ENCODE measurements at regions not wholly inside any gene's neighbourhood (a gene's known extent, or its start where the extent isn't known, plus 50 kb on each side); places are given as distances from the start of the nearest gene placed in this dataset.
"Not testable (repeated sequence)": the region's sequence is repeated elsewhere in the genome, so short reads cannot be mapped to it uniquely, and the experiment has no call there.

- TF ChIP-seq POLR2AphosphoS5 (IDR thresholded peaks at IDR 0.05; ENCODE audit: low read depth, low read length) = no peak
- no peak for DNase-seq (ENCODE audit: insufficient read length)
- no peak for FAIRE-seq
Observed at GRCh38 chr6:121680058-121680457, 244.6 kb downstream of the GJA1 start.

- no peak for TF ChIP-seq POLR2A (IDR thresholded peaks at IDR 0.05; ENCODE audit: low read depth, low read length)
- TF ChIP-seq POLR2AphosphoS5 (IDR thresholded peaks at IDR 0.05; ENCODE audit: low read depth, low read length) = no peak
- TF ChIP-seq TAF1 (IDR thresholded peaks at IDR 0.05; ENCODE audit: borderline replicate concordance, low read depth, low read length) = no peak
- no peak for DNase-seq (ENCODE audit: insufficient read length)
- FAIRE-seq = no peak
Observed at GRCh38 chr6:121682666-121683065, 247.2 kb downstream of the GJA1 start.

GRCh38 chr6:121685806-121686205 is 250.4 kb downstream of the GJA1 start:
- FAIRE-seq; DNase-seq (ENCODE audit: insufficient read length): not testable (repeated sequence)

- no peak for FAIRE-seq
- TF ChIP-seq POLR2A (IDR thresholded peaks at IDR 0.05; ENCODE audit: low read depth, low read length) (no peak), POLR2AphosphoS5 (IDR thresholded peaks at IDR 0.05; ENCODE audit: low read depth, low read length) (no peak), TAF1 (IDR thresholded peaks at IDR 0.05; ENCODE audit: borderline replicate concordance, low read depth, low read length) (no peak)
- DNase-seq (ENCODE audit: insufficient read length) = no peak
Observed at GRCh38 chr6:121686611-121687023, 251.2 kb downstream of the GJA1 start.

- no peak for DNase-seq (ENCODE audit: insufficient read length)
- TF ChIP-seq POLR2AphosphoS5 (IDR thresholded peaks at IDR 0.05; ENCODE audit: low read depth, low read length) (no peak), POLR2A (IDR thresholded peaks at IDR 0.05; ENCODE audit: low read depth, low read length) (no peak), TAF1 (IDR thresholded peaks at IDR 0.05; ENCODE audit: borderline replicate concordance, low read depth, low read length) (no peak)
- no peak for FAIRE-seq
Observed at GRCh38 chr6:121688974-121689373, 253.5 kb downstream of the GJA1 start.

GRCh38 chr6:121691126-121691551 is 255.7 kb downstream of the GJA1 start:
- TF ChIP-seq TAF1 (IDR thresholded peaks at IDR 0.05; ENCODE audit: borderline replicate concordance, low read depth, low read length) = no peak
- TF ChIP-seq POLR2AphosphoS5 (IDR thresholded peaks at IDR 0.05; ENCODE audit: low read depth, low read length) = no peak
- no peak for TF ChIP-seq POLR2A (IDR thresholded peaks at IDR 0.05; ENCODE audit: low read depth, low read length)
- FAIRE-seq = no peak
- no peak for DNase-seq (ENCODE audit: insufficient read length)

- TF ChIP-seq TAF1 (IDR thresholded peaks at IDR 0.05; ENCODE audit: borderline replicate concordance, low read depth, low read length) (no peak), POLR2AphosphoS5 (IDR thresholded peaks at IDR 0.05; ENCODE audit: low read depth, low read length) (no peak), POLR2A (IDR thresholded peaks at IDR 0.05; ENCODE audit: low read depth, low read length) (no peak)
- DNase-seq (ENCODE audit: insufficient read length) (no peak), FAIRE-seq (no peak)
Observed at GRCh38 chr6:121694389-121694788, 258.9 kb downstream of the GJA1 start.

- FAIRE-seq = no peak
- DNase-seq (ENCODE audit: insufficient read length) = no peak
- TF ChIP-seq TAF1 (IDR thresholded peaks at IDR 0.05; ENCODE audit: borderline replicate concordance, low read depth, low read length) (no peak), POLR2AphosphoS5 (IDR thresholded peaks at IDR 0.05; ENCODE audit: low read depth, low read length) (no peak), POLR2A (IDR thresholded peaks at IDR 0.05; ENCODE audit: low read depth, low read length) (no peak)
Observed at GRCh38 chr6:121694801-121695251, 259.4 kb downstream of the GJA1 start.

GRCh38 chr6:121695329-121695728 is 259.9 kb downstream of the GJA1 start:
- DNase-seq (ENCODE audit: insufficient read length) = no peak
- TF ChIP-seq POLR2AphosphoS5 (IDR thresholded peaks at IDR 0.05; ENCODE audit: low read depth, low read length) (no peak), POLR2A (IDR thresholded peaks at IDR 0.05; ENCODE audit: low read depth, low read length) (no peak), TAF1 (IDR thresholded peaks at IDR 0.05; ENCODE audit: borderline replicate concordance, low read depth, low read length) (no peak)
- FAIRE-seq = no peak

GRCh38 chr6:121697921-121698320 is 262.5 kb downstream of the GJA1 start:
- no peak for DNase-seq (ENCODE audit: insufficient read length)
- FAIRE-seq = no peak
- TF ChIP-seq TAF1 (IDR thresholded peaks at IDR 0.05; ENCODE audit: borderline replicate concordance, low read depth, low read length) = no peak
- TF ChIP-seq POLR2AphosphoS5 (IDR thresholded peaks at IDR 0.05; ENCODE audit: low read depth, low read length) = no peak
- TF ChIP-seq POLR2A (IDR thresholded peaks at IDR 0.05; ENCODE audit: low read depth, low read length) = no peak

- TF ChIP-seq TAF1 (IDR thresholded peaks at IDR 0.05; ENCODE audit: borderline replicate concordance, low read depth, low read length) = no peak
- TF ChIP-seq POLR2A (IDR thresholded peaks at IDR 0.05; ENCODE audit: low read depth, low read length) = no peak
- no peak for TF ChIP-seq POLR2AphosphoS5 (IDR thresholded peaks at IDR 0.05; ENCODE audit: low read depth, low read length)
- DNase-seq (ENCODE audit: insufficient read length) (no peak), FAIRE-seq (no peak)
Observed at GRCh38 chr6:121698617-121699016, 263.2 kb downstream of the GJA1 start.

GRCh38 chr6:121703129-121703528 is 267.7 kb downstream of the GJA1 start:
- not testable (repeated sequence) for FAIRE-seq

GRCh38 chr6:121711472-121711871 is 276.0 kb downstream of the GJA1 start:
- DNase-seq (ENCODE audit: insufficient read length) (no peak), FAIRE-seq (no peak)
- no peak for TF ChIP-seq TAF1 (IDR thresholded peaks at IDR 0.05; ENCODE audit: borderline replicate concordance, low read depth, low read length)

More at GRCh38 chr6:121703129-121703528, 267.7 kb downstream of the GJA1 start:
- DNase-seq (ENCODE audit: insufficient read length) = not testable (repeated sequence)
